Posterior vena cava (tissue), 2 donors: ENCODE measurements at regions not wholly inside any gene's neighbourhood (a gene's known extent, or its start where the extent isn't known, plus 50 kb on each side); places are given as distances from the start of the nearest gene placed in this dataset.

Experiments
- DNase-seq: peaks from one replicate; pipeline ENCODE4 v3.0.0-alpha.2; 2020; ENCODE audit warnings: low spot score
- intact Hi-C, 2 donors: fragments of 100-400 bp; cut with DNase I; formaldehyde crosslinking; loops; one replicate each; pipeline versions ENCODE4 v1.14.1 to v1.14.2; 2022 to 2023
- donor health status: DM: yes; HTN: yes; CAD: no.
- donor health status: DM: yes; HTN: yes; CAD: no.

GRCh38 chr3:148087601-148088371 lies 609.9 kb upstream of the AGTR1 start:
- DNase-seq: no peak
- intact Hi-C loops: no loop called here

GRCh38 chr3:148089171-148089570 lies 608.5 kb upstream of the AGTR1 start:
- intact Hi-C loops: no loop called here
- DNase-seq: no peak

GRCh38 chr3:148090156-148090555 lies 607.5 kb upstream of the AGTR1 start:
- DNase-seq: no peak
- intact Hi-C loops: loop anchor here in 1 of 2 donors (5.0 kb wide), 1 partner anchor 1453 kb away; no protein-coding TSS in a partner anchor

GRCh38 chr3:148092624-148093347 lies 604.9 kb upstream of the AGTR1 start:
- no peak for DNase-seq
- intact Hi-C loops: loop anchor here in 1 of 2 donors (5.0 kb wide), 1 partner anchor 1455 kb away; no protein-coding TSS in a partner anchor

- no peak for DNase-seq
- intact Hi-C loops: loop anchor here in 1 of 2 donors (5.0 kb wide), 1 partner anchor 1456 kb away; no protein-coding TSS in a partner anchor
These were observed 604.0 kb upstream of the AGTR1 start for GRCh38 chr3:148093753-148094152.

GRCh38 chr3:148095962-148096361 lies 601.7 kb upstream of the AGTR1 start:
- intact Hi-C loops: no loop called here
- no peak for DNase-seq

- intact Hi-C loops: no loop called here
- no peak for DNase-seq
These were observed 597.2 kb upstream of the AGTR1 start for GRCh38 chr3:148100476-148100875.

- DNase-seq: no peak
- intact Hi-C loops: no loop called here
These were observed 596.6 kb upstream of the AGTR1 start for GRCh38 chr3:148101061-148101460.

- intact Hi-C loops: no loop called here
- no peak for DNase-seq
These were observed 595.5 kb upstream of the AGTR1 start for GRCh38 chr3:148102156-148102555.

GRCh38 chr3:148106062-148106461 lies 591.6 kb upstream of the AGTR1 start:
- intact Hi-C loops: no loop called here
- no peak for DNase-seq

GRCh38 chr3:148126956-148127355 lies 570.7 kb upstream of the AGTR1 start:
- intact Hi-C loops: no loop called here
- no peak for DNase-seq

GRCh38 chr3:148128136-148128535 lies 569.6 kb upstream of the AGTR1 start:
- DNase-seq: no peak
- intact Hi-C loops: no loop called here

GRCh38 chr3:148131990-148132638 lies 565.6 kb upstream of the AGTR1 start:
- intact Hi-C loops: no loop called here
- DNase-seq: no peak

GRCh38 chr3:148136816-148137215 lies 560.9 kb upstream of the AGTR1 start:
- intact Hi-C loops: no loop called here
- no peak for DNase-seq

- no peak for DNase-seq
- intact Hi-C loops: no loop called here
These were observed 551.5 kb upstream of the AGTR1 start for GRCh38 chr3:148146241-148146640.

GRCh38 chr3:148146947-148147826 lies 550.5 kb upstream of the AGTR1 start:
- intact Hi-C loops: no loop called here
- no peak for DNase-seq

- intact Hi-C loops: no loop called here
These were observed 549.8 kb upstream of the AGTR1 start for GRCh38 chr3:148147903-148148302.

GRCh38 chr3:148149556-148149955 lies 548.1 kb upstream of the AGTR1 start:
- DNase-seq: no peak
- intact Hi-C loops: no loop called here

More at GRCh38 chr3:148147903-148148302, 549.8 kb upstream of the AGTR1 start:
- no peak for DNase-seq

GRCh38 chr3:148150141-148150540 lies 547.6 kb upstream of the AGTR1 start:
- intact Hi-C loops: no loop called here
- no peak for DNase-seq
